ENCODE measurements at regions not wholly inside any gene's neighbourhood (a gene's known extent, or its start where the extent isn't known, plus 50 kb on each side); places are given as distances from the start of the nearest gene placed in this dataset.

GRCh38 chrX:39550795-39551361, 546.9 kb downstream of the BCOR start:
- Histone ChIP-seq H3K36me3 (ENCODE audit: control insufficient read depth in 4 of 4, insufficient read depth in 3 of 4, low read depth in 1 of 4, low read length in 3 of 4) (no peaks in the 10 kb centered on the region), H3K27me3 (ENCODE audit: control insufficient read depth in 4 of 4, insufficient read depth in 4 of 4, low read length in 3 of 4) (no peaks in the 10 kb centered on the region), H3K27ac (ENCODE audit: low read depth in 1 of 2, low read length in 2 of 2) (no peak overlapping the region), H3K4me3 (ENCODE audit: low read depth in 1 of 3, low read length in 3 of 3) (no peak overlapping the region), H3K4me1 (ENCODE audit: control insufficient read depth in 4 of 4, insufficient read depth in 4 of 4, low read length in 3 of 4) (no peaks in the 10 kb centered on the region), H3K9me3 (ENCODE audit: control insufficient read depth in 4 of 4, low read length in 3 of 4) (peaks cover 0 to 2% (median 0%) of the 10 kb centered on the region in 4 donors), H3K9ac (ENCODE audit: low read depth in 1 of 2, low read length in 2 of 2) (no peak overlapping the region)
- WGBS = 65% methylated on average over 11 of the region's 11 CpGs
- TF ChIP-seq, protein P1, sequence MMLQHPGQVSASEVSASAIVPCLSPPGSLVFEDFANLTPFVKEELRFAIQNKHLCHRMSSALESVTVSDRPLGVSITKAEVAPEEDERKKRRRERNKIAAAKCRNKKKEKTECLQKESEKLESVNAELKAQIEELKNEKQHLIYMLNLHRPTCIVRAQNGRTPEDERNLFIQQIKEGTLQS (IDR thresholded peaks at IDR 0.05) = no peak
- TF ChIP-seq FOXA2 (IDR thresholded peaks at IDR 0.05) (no peak), NR2F2 (IDR thresholded peaks at IDR 0.05) (no peak), REST (IDR thresholded peaks at IDR 0.05) (no peak), HNF4A (conservative IDR thresholded peaks at IDR 0.05) (no peak), JUND (IDR thresholded peaks at IDR 0.05) (no peak), SP1 (IDR thresholded peaks at IDR 0.05) (no peak), EGR1 (IDR thresholded peaks at IDR 0.05; ENCODE audit: low read depth in 2 of 2) (no peak), RXRA (IDR thresholded peaks at IDR 0.05) (no peak), RAD21 (IDR thresholded peaks at IDR 0.05) (no peak), YY1 (IDR thresholded peaks at IDR 0.05) (no peak), HNF4G (IDR thresholded peaks at IDR 0.05) (no peak), TAF1 (conservative IDR thresholded peaks at IDR 0.05) (no peak), ZBTB33 (IDR thresholded peaks at IDR 0.05) (no peak), FOXA1 (IDR thresholded peaks at IDR 0.05) (no peak), GABPA (IDR thresholded peaks at IDR 0.05 in 1 of 2, conservative IDR thresholded peaks at IDR 0.05 in 1 of 2) (no peak)
- TF ChIP-seq, protein P2, sequence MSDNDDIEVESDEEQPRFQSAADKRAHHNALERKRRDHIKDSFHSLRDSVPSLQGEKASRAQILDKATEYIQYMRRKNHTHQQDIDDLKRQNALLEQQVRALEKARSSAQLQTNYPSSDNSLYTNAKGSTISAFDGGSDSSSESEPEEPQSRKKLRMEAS (IDR thresholded peaks at IDR 0.05) = no peak
- TF ChIP-seq, protein P3, sequence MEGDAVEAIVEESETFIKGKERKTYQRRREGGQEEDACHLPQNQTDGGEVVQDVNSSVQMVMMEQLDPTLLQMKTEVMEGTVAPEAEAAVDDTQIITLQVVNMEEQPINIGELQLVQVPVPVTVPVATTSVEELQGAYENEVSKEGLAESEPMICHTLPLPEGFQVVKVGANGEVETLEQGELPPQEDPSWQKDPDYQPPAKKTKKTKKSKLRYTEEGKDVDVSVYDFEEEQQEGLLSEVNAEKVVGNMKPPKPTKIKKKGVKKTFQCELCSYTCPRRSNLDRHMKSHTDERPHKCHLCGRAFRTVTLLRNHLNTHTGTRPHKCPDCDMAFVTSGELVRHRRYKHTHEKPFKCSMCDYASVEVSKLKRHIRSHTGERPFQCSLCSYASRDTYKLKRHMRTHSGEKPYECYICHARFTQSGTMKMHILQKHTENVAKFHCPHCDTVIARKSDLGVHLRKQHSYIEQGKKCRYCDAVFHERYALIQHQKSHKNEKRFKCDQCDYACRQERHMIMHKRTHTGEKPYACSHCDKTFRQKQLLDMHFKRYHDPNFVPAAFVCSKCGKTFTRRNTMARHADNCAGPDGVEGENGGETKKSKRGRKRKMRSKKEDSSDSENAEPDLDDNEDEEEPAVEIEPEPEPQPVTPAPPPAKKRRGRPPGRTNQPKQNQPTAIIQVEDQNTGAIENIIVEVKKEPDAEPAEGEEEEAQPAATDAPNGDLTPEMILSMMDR (IDR thresholded peaks at IDR 0.05; ENCODE audit: low read depth, low read length, missing input control) = no peak
- peak; percentile 52 for DNase-seq (ENCODE audit: low spot score)
